Left lung (tissue), 4 donors: ENCODE measurements at regions not wholly inside any gene's neighbourhood (a gene's known extent, or its start where the extent isn't known, plus 50 kb on each side); places are given as distances from the start of the nearest gene placed in this dataset.

Source experiments
- ATAC-seq: fragments of 200-7000 bp; cut with Tn5 transposase; one replicate; pipeline ENCODE4 v1.9.1; 2020; ENCODE audit warnings: moderate library complexity
- DNase-seq, 4 donors: peaks; one replicate each; pipeline ENCODE4 v3.0.0-alpha.2; 2013 to 2020
- H3K27ac ChIP-seq, 2 donors: fragments of 200-600 bp; sonication (generic) in 1 of 2; one replicate each; pipeline versions ENCODE4 v1.5.0 to v1.8.0; 2020 to 2021
- H3K27me3 ChIP-seq, 2 donors: fragments of 200-600 bp; sonication (generic) in 1 of 2; one replicate each; pipeline versions ENCODE4 v1.5.0 to v1.8.0; 2020 to 2021
- H3K36me3 ChIP-seq, 2 donors: fragments of 200-600 bp; sonication (generic) in 1 of 2; one replicate each; pipeline versions ENCODE4 v1.5.0 to v1.8.0; 2020 to 2021
- H3K4me1 ChIP-seq, 2 donors: fragments of 200-600 bp; one replicate each; pipeline ENCODE4 v1.8.0; 2021
- H3K4me3 ChIP-seq, 2 donors: fragments of 200-600 bp; sonication (generic) in 1 of 2; one replicate each; pipeline versions ENCODE4 v1.5.0 to v1.8.0; 2020 to 2021; ENCODE audit warnings: mild to moderate bottlenecking in 1 of 2
- H3K9me3 ChIP-seq, 2 donors: fragments of 200-600 bp; sonication (generic) in 1 of 2; one replicate each; pipeline versions ENCODE4 v1.5.0 to v1.8.0; 2020 to 2021
- CTCF ChIP-seq, 2 donors: fragments of 200-600 bp; sonication (generic) in 1 of 2; IDR thresholded peaks; one replicate each; pipeline versions ENCODE4 v1.5.0 to v1.8.0; 2021; ENCODE audit warnings: antibody characterized with exemption in 2 of 2
- intact Hi-C, 2 donors: fragments of 100-400 bp; cut with DNase I; formaldehyde crosslinking; loops; one replicate each; pipeline versions ENCODE4 v1.11.2 to v1.14.2; 2022
- donor health status: DM: no; HTN: yes; CAD: no.
- donor health status: DM: no; HTN: no; CAD: no.

GRCh38 chr18:30302181-30302580 lies 740.4 kb downstream of the DSC3 start:
- intact Hi-C loops = no loop called here

GRCh38 chr18:30298769-30299168 lies 743.8 kb downstream of the DSC3 start:
- DNase-seq (peak in 1 of 4 donors; percentile 8), ATAC-seq (no peak)
- no peak overlapping the region for H3K27ac ChIP-seq
- H3K36me3 ChIP-seq = no peaks in the 10 kb centered on the region
- H3K4me3 ChIP-seq = no peak overlapping the region
- intact Hi-C loops = no loop called here
- H3K9me3 ChIP-seq = no peaks in the 10 kb centered on the region
- no peak for TF ChIP-seq CTCF (IDR thresholded peaks at IDR 0.05)
- no peaks in the 10 kb centered on the region for H3K4me1 ChIP-seq
- H3K27me3 ChIP-seq = no peaks in the 10 kb centered on the region

More at GRCh38 chr18:30302181-30302580, 740.4 kb downstream of the DSC3 start:
- no peak overlapping the region for H3K27ac ChIP-seq
- no peak for DNase-seq
- no peaks in the 10 kb centered on the region for H3K27me3 ChIP-seq
- no peaks in the 10 kb centered on the region for H3K4me1 ChIP-seq
- H3K9me3 ChIP-seq = no peaks in the 10 kb centered on the region
- H3K36me3 ChIP-seq = no peaks in the 10 kb centered on the region
- no peak for ATAC-seq
- H3K4me3 ChIP-seq = no peak overlapping the region
- TF ChIP-seq CTCF (IDR thresholded peaks at IDR 0.05) = no peak

- no peaks in the 10 kb centered on the region for H3K36me3 ChIP-seq
- no peak overlapping the region for H3K27ac ChIP-seq
- no peaks in the 10 kb centered on the region for H3K9me3 ChIP-seq
- ATAC-seq = no peak
- H3K27me3 ChIP-seq = no peaks in the 10 kb centered on the region
- no peaks in the 10 kb centered on the region for H3K4me1 ChIP-seq
- TF ChIP-seq CTCF (IDR thresholded peaks at IDR 0.05) = no peak
- DNase-seq = no peak
- H3K4me3 ChIP-seq = no peak overlapping the region
- intact Hi-C loops = no loop called here
Measured at GRCh38 chr18:30288662-30289414, 753.7 kb downstream of the DSC3 start.

- peak; percentile 58 for ATAC-seq
- Histone ChIP-seq H3K4me3 (no peak overlapping the region), H3K27me3 (no peaks in the 10 kb centered on the region), H3K36me3 (no peaks in the 10 kb centered on the region), H3K27ac (no peak overlapping the region), H3K4me1 (no peaks in the 10 kb centered on the region), H3K9me3 (no peaks in the 10 kb centered on the region)
- intact Hi-C loops = no loop called here
- DNase-seq = peak in 1 of 4 donors; percentile 59
- TF ChIP-seq CTCF (IDR thresholded peaks at IDR 0.05) = peak; percentile 23 to 68
Measured at GRCh38 chr18:30280861-30281470, 761.6 kb downstream of the DSC3 start.

GRCh38 chr18:30280186-30280585 lies 762.4 kb downstream of the DSC3 start:
- no peak for ATAC-seq
- DNase-seq = no peak
- intact Hi-C loops = no loop called here
- H3K27me3 ChIP-seq = no peaks in the 10 kb centered on the region
- H3K4me1 ChIP-seq = no peaks in the 10 kb centered on the region
- no peaks in the 10 kb centered on the region for H3K9me3 ChIP-seq
- no peak for TF ChIP-seq CTCF (IDR thresholded peaks at IDR 0.05)
- H3K27ac ChIP-seq = no peak overlapping the region
- no peaks in the 10 kb centered on the region for H3K36me3 ChIP-seq
- H3K4me3 ChIP-seq = no peak overlapping the region
